NCI-H1048 (cell line): ENCODE measurements at regions not wholly inside any gene's neighbourhood (a gene's known extent, or its start where the extent isn't known, plus 50 kb on each side); places are given as distances from the start of the nearest gene placed in this dataset.
"Not testable (repeated sequence)": the region's sequence is repeated elsewhere in the genome, so short reads cannot be mapped to it uniquely, and the experiment has no call there.

Source experiments
- DNase-seq: peaks from one replicate; lab custom pipeline; 2025; lab: John Stamatoyannopoulos, UW

- DNase-seq: no peak
These were observed 479.4 kb upstream of the SLC35B3 start for GRCh38 chr6:8914700-8915099.

GRCh38 chr6:8908638-8909037 is 473.3 kb upstream of the SLC35B3 start:
- no peak for DNase-seq

- DNase-seq: no peak
These were observed 471.4 kb upstream of the SLC35B3 start for GRCh38 chr6:8906699-8907098.

DNA sequence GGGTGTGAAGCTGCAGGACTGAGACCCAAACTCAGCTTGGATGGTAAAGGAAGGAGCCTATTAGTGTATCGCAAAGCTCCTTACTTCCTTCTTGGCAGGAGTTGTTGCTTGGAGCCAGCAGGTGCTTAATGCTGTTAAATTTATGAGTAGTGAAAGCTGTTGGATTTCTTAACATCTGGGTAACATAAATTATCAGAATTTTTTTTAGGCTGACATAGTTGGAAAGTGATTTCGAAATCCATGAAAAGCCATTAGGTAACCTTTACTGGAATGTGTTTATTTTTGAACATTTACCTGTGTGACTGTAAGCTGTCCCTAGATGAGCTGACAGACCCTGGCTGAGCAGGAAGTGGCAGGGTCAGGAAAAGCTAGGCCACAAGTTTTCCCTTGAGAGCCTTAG is 470.4 kb upstream of the SLC35B3 start:
- DNase-seq: no peak

GRCh38 chr6:8904754-8905153 is 469.4 kb upstream of the SLC35B3 start:
- DNase-seq: no peak

- DNase-seq: no peak
These were observed 464.7 kb upstream of the SLC35B3 start for GRCh38 chr6:8900056-8900455.

DNA sequence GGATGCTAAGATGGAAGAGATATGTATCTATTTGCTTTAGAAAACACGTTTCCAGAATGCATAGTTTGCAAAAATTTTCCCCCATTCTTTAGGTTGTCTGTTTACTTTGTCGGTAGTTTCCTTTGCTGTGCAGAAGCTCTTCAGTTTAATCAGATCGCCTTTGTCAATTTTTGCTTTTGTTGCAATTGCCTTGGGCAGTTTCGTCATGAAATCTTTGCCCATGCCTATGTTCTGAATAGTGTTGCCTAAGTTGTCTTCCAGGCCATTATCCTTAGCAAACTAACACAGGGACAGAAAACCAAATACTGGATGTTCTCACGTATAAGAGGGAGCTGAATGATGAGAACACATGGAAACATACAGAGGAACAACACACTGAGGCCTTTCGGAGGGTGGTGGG is 454.2 kb upstream of the SLC35B3 start:
- no peak for DNase-seq

DNA sequence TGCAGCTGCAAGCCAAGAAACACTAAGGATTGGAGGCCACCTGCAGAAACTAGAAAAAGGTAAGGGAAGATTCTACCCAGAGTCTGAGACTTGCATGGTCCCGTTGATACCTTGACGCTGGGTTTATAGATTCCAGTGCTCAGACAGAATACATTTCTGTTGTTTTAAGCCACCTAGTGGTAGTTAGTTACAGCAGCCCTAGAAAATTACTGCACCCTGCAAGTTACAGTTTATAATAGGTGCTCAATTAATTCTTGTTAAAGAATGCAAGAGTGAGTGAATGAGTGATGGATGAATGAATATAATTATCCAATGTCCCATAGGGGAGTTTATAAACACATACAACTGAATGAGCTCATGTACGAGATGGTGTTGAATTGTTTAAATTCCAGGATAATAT is 453.1 kb upstream of the SLC35B3 start:
- DNase-seq: no peak

- no peak for DNase-seq
These were observed 446.3 kb upstream of the SLC35B3 start for GRCh38 chr6:8881663-8882062.

GRCh38 chr6:8879334-8879733 is 444.0 kb upstream of the SLC35B3 start:
- no peak for DNase-seq

DNA sequence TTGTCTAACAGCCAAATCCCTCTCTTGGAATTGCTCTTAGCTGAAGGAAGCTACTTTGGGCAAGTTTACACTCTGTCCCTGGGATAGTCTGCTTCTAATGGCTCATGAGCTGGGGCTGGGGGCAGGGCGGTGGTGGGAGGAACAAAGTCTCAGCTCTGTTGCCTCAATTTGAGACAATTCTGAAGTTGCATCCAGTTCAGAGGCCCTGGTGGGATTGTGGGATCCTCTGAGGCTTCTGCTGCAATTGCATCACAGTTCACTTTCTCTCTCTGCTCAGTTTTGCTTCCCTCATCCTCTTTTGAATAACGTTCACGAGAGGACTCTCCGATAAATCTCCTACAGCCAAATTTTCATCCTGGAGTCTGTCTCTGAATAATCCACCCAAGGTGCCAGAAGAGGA is 440.6 kb upstream of the SLC35B3 start:
- no peak for DNase-seq

DNA sequence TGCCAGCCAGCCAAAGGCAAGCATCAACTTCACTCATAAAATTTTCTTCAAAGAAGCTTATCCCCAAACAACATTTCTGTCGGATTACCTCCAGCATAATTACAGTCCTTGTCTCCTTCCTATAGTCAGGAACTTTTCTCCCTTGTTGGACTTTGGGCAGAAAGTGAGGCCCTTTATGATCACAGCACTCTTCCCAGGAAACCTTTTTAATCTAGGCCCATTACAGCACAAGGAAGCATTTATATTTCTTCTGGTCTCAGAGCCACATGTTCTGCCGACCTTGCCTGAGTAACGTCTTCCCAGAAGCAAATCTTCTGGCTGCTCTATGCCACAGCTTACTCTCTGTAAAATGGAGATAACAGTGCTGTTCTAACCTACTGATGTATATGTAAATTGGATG is 437.2 kb upstream of the SLC35B3 start:
- DNase-seq: no peak

GRCh38 chr6:8865451-8865850 is 430.1 kb upstream of the SLC35B3 start:
- DNase-seq: no peak

GRCh38 chr6:8860671-8861070 is 425.3 kb upstream of the SLC35B3 start:
- DNase-seq: no peak

GRCh38 chr6:8859501-8859900 is 424.2 kb upstream of the SLC35B3 start:
- DNase-seq: no peak

DNA sequence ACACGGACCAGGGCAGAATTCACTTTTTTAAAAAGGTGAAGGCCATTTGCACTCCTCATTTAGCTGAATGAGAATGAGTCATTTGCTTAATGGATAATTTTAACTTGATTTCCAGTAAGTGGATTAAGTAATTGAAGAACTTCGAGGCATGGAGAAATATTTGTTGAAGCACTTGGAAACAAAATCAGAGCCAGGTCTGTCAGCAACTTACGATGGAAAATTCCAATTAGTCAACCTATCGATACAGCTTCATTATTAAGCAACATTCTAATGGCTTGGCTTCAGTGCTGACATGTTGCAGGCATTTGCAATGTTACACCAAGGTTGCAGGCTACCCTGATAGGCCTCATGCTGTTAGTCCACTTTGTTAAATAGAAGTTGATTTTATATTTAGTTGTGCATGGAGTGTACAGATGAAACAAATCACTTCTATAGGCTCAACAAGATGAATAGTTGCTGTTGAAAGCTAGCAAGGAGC is 423.5 kb upstream of the SLC35B3 start:
- DNase-seq: no peak

GRCh38 chr6:8857160-8857559 is 421.8 kb upstream of the SLC35B3 start:
- DNase-seq: no peak

GRCh38 chr6:8855411-8855810 is 420.1 kb upstream of the SLC35B3 start:
- no peak for DNase-seq

GRCh38 chr6:8852332-8852731 is 417.0 kb upstream of the SLC35B3 start:
- DNase-seq: no peak

GRCh38 chr6:8846680-8847079 is 411.3 kb upstream of the SLC35B3 start:
- DNase-seq: not testable (repeated sequence)

GRCh38 chr6:8845690-8846089 is 410.3 kb upstream of the SLC35B3 start:
- DNase-seq: no peak

DNA sequence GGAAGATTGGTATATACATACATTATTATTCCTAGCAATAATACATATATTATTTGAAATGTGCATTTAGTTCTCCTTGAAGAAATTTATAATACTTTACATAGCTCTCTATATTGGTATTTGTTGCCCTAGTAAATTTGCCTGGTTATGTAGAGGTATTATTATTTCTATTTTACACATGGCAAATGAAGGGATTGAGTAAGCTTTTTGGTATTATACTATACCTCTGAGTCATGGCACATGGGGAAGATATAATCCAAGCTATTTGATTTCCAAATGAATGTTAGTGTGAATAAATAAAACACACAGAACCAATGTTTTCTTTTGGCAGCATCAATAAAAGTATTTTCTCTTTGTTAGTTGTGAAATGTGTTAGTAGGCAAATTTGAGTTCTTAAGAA is 409.6 kb upstream of the SLC35B3 start:
- DNase-seq: no peak

GRCh38 chr6:8839626-8840025 is 404.3 kb upstream of the SLC35B3 start:
- no peak for DNase-seq

- DNase-seq: no peak
These were observed 402.0 kb upstream of the SLC35B3 start for GRCh38 chr6:8837343-8837742.

- DNase-seq: not testable (repeated sequence)
These were observed 397.4 kb upstream of the SLC35B3 start for GRCh38 chr6:8832695-8833094.
